ENCODE measurements at regions not wholly inside any gene's neighbourhood (a gene's known extent, or its start where the extent isn't known, plus 50 kb on each side); places are given as distances from the start of the nearest gene placed in this dataset.

- no peak for TF ChIP-seq CTCF (IDR thresholded peaks at IDR 0.05)
- no peak for TF ChIP-seq POLR2AphosphoS5 (IDR thresholded peaks at IDR 0.05)
- TF ChIP-seq POLR2A (IDR thresholded peaks at IDR 0.05) = no peak
Measured at GRCh38 chr5:89706731-89707130, 702.8 kb downstream of the CETN3 start.
